GM19395 (cell line): ENCODE measurements at regions not wholly inside any gene's neighbourhood (a gene's known extent, or its start where the extent isn't known, plus 50 kb on each side); places are given as distances from the start of the nearest gene placed in this dataset.

Experiments used
- ATAC-seq: cut with Tn5 transposase; IDR thresholded peaks from one replicate; pipeline ENCODE4 v1.9.1; 2021; ENCODE audit warnings: mild to moderate bottlenecking, moderate library complexity; ENCODE audit not compliant: unreplicated experiment

GRCh38 chr2:43088143-43089073 is 138.0 kb downstream of the ZFP36L2 start:
- ATAC-seq = no peak

GRCh38 chr2:43087413-43087812 is 139.0 kb downstream of the ZFP36L2 start:
- no peak for ATAC-seq

- no peak for ATAC-seq
These were observed 139.8 kb downstream of the ZFP36L2 start for GRCh38 chr2:43086451-43087221.

- ATAC-seq = no peak
These were observed 140.5 kb downstream of the ZFP36L2 start for GRCh38 chr2:43085929-43086328.

- ATAC-seq = no peak
These were observed 140.9 kb downstream of the ZFP36L2 start for GRCh38 chr2:43085505-43085904.

GRCh38 chr2:43084699-43085091 is 141.7 kb downstream of the ZFP36L2 start:
- no peak for ATAC-seq

- ATAC-seq = no peak
These were observed 142.4 kb downstream of the ZFP36L2 start for GRCh38 chr2:43083710-43084698.

- no peak for ATAC-seq
These were observed 143.3 kb downstream of the ZFP36L2 start for GRCh38 chr2:43082903-43083677.

- ATAC-seq = no peak
These were observed 144.1 kb downstream of the ZFP36L2 start for GRCh38 chr2:43082111-43082894.

- ATAC-seq = no peak
These were observed 145.2 kb downstream of the ZFP36L2 start for GRCh38 chr2:43081131-43081765.

GRCh38 chr2:43080571-43081021 is 145.8 kb downstream of the ZFP36L2 start:
- ATAC-seq = no peak

- ATAC-seq = no peak
These were observed 147.3 kb downstream of the ZFP36L2 start for GRCh38 chr2:43078781-43079755.

- ATAC-seq = no peak
These were observed 148.1 kb downstream of the ZFP36L2 start for GRCh38 chr2:43078301-43078700.

GRCh38 chr2:43077876-43078275 is 148.5 kb downstream of the ZFP36L2 start:
- no peak for ATAC-seq

GRCh38 chr2:43076676-43077075 is 149.7 kb downstream of the ZFP36L2 start:
- ATAC-seq = no peak

GRCh38 chr2:43075811-43076585 is 150.4 kb downstream of the ZFP36L2 start:
- no peak for ATAC-seq
